Large intestine (tissue), 3 donors: ENCODE measurements at regions not wholly inside any gene's neighbourhood (a gene's known extent, or its start where the extent isn't known, plus 50 kb on each side); places are given as distances from the start of the nearest gene placed in this dataset.
"Not testable (repeated sequence)": the region's sequence is repeated elsewhere in the genome, so short reads cannot be mapped to it uniquely, and the experiment has no call there.

Source experiments
- DNase-seq, 2 donors: peaks; one replicate each; pipeline versions ENCODE4 v3.0.0 to v3.0.0-alpha.2; 2013
- H3K27ac ChIP-seq: one replicate; pipeline ENCODE4 v1.5.1; 2013; ENCODE audit warnings: low read length
- H3K27me3 ChIP-seq: 2 replicates; pipeline ENCODE4 v1.6.1; 2013; ENCODE audit warnings: low read length; ENCODE audit not compliant: control insufficient read depth, insufficient read depth
- H3K36me3 ChIP-seq: 2 replicates; pipeline ENCODE4 v1.6.1; 2013; ENCODE audit warnings: low read length; ENCODE audit not compliant: control insufficient read depth, insufficient read depth
- H3K4me1 ChIP-seq: one replicate; pipeline ENCODE4 v1.6.1; 2013; ENCODE audit warnings: low read length; ENCODE audit not compliant: control insufficient read depth, insufficient read depth
- H3K4me3 ChIP-seq: one replicate; pipeline ENCODE4 v1.5.1; 2013; ENCODE audit warnings: low read length
- H3K9me3 ChIP-seq: one replicate; pipeline ENCODE4 v1.6.1; 2013; ENCODE audit warnings: mild to moderate bottlenecking, low read depth, low read length, moderate library complexity; ENCODE audit not compliant: control insufficient read depth
- WGBS: methylation state at CpG from one replicate; pipeline ENCODE4 v1.1.5; 2013; ENCODE audit warnings: low lambda C conversion rate; ENCODE audit not compliant: insufficient coverage; 5-methylcytosine and 5-hydroxymethylcytosine counted together

- H3K4me1 ChIP-seq, result no peaks in the 10 kb centered on the region
- DNase-seq, result no peak
- no peaks in the 10 kb centered on the region for H3K36me3 ChIP-seq
- H3K27ac ChIP-seq, result no peak overlapping the region
- H3K4me3 ChIP-seq, result no peak overlapping the region
- no peaks in the 10 kb centered on the region for H3K27me3 ChIP-seq
- H3K9me3 ChIP-seq, result no peaks in the 10 kb centered on the region
- 86% methylated on average over 3 of the region's 4 CpGs for WGBS
Measured at GRCh38 chr7:96562458-96562857, 147.2 kb downstream of the SEM1 start.

GRCh38 chr7:96561892-96562291 lies 147.8 kb downstream of the SEM1 start:
- no CpG with 5 or more reads among the region's 1 CpG for WGBS
- Histone ChIP-seq H3K27me3 (no peaks in the 10 kb centered on the region), H3K36me3 (no peaks in the 10 kb centered on the region), H3K9me3 (no peaks in the 10 kb centered on the region), H3K4me1 (no peaks in the 10 kb centered on the region), H3K4me3 (no peak overlapping the region), H3K27ac (no peak overlapping the region)
- no peak for DNase-seq

GRCh38 chr7:96558530-96558929 lies 151.1 kb downstream of the SEM1 start:
- Histone ChIP-seq H3K4me1 (no peaks in the 10 kb centered on the region), H3K4me3 (no peak overlapping the region), H3K27me3 (no peaks in the 10 kb centered on the region), H3K36me3 (no peaks in the 10 kb centered on the region), H3K9me3 (no peaks in the 10 kb centered on the region), H3K27ac (no peak overlapping the region)
- DNase-seq, result no peak
- 80% methylated on average over 1 of the region's 2 CpGs for whole genome bisulfite sequencing

- DNase-seq, result no peak
- WGBS, result 100% methylated on average over 3 of the region's 9 CpGs
- Histone ChIP-seq H3K4me3 (no peak overlapping the region), H3K27ac (no peak overlapping the region), H3K9me3 (no peaks in the 10 kb centered on the region), H3K36me3 (no peaks in the 10 kb centered on the region), H3K4me1 (no peaks in the 10 kb centered on the region), H3K27me3 (no peaks in the 10 kb centered on the region)
Measured at GRCh38 chr7:96558093-96558492, 151.6 kb downstream of the SEM1 start.

- not testable (repeated sequence) for DNase-seq, H3K27ac ChIP-seq, H3K4me3 ChIP-seq, H3K36me3 ChIP-seq, H3K9me3 ChIP-seq, H3K4me1 ChIP-seq, H3K27me3 ChIP-seq
- WGBS, result no CpG with 5 or more reads among the region's 13 CpGs
Measured at GRCh38 chr7:96557598-96557997, 152.0 kb downstream of the SEM1 start.

GRCh38 chr7:96548664-96549063 lies 161.0 kb downstream of the SEM1 start:
- no peak overlapping the region for H3K4me3 ChIP-seq
- H3K27me3 ChIP-seq, result no peaks in the 10 kb centered on the region
- WGBS, result 86% methylated on average over 1 of the region's 5 CpGs
- H3K36me3 ChIP-seq, result no peaks in the 10 kb centered on the region
- no peak overlapping the region for H3K27ac ChIP-seq
- H3K4me1 ChIP-seq, result no peaks in the 10 kb centered on the region
- no peak for DNase-seq
- no peaks in the 10 kb centered on the region for H3K9me3 ChIP-seq

GRCh38 chr7:96547371-96547811 lies 162.3 kb downstream of the SEM1 start:
- 60% methylated on average over 1 of the region's 3 CpGs for WGBS
- Histone ChIP-seq H3K36me3 (no peaks in the 10 kb centered on the region), H3K27ac (no peak overlapping the region), H3K27me3 (no peaks in the 10 kb centered on the region), H3K4me3 (no peak overlapping the region), H3K4me1 (no peaks in the 10 kb centered on the region), H3K9me3 (no peaks in the 10 kb centered on the region)
- DNase-seq, result no peak

GRCh38 chr7:96546426-96546825 lies 163.2 kb downstream of the SEM1 start:
- no peak for DNase-seq
- no CpG with 5 or more reads among the region's 2 CpGs for WGBS

GRCh38 chr7:96539471-96539870 lies 170.2 kb downstream of the SEM1 start:
- H3K36me3 ChIP-seq, result no peaks in the 10 kb centered on the region
- 91% methylated on average over 1 of the region's 1 CpG for WGBS

More at GRCh38 chr7:96546426-96546825, 163.2 kb downstream of the SEM1 start:
- Histone ChIP-seq H3K4me3 (no peak overlapping the region), H3K9me3 (no peaks in the 10 kb centered on the region), H3K36me3 (no peaks in the 10 kb centered on the region), H3K27ac (no peak overlapping the region), H3K4me1 (no peaks in the 10 kb centered on the region), H3K27me3 (no peaks in the 10 kb centered on the region)

GRCh38 chr7:96538632-96539031 lies 171.0 kb downstream of the SEM1 start:
- Histone ChIP-seq H3K27me3 (no peaks in the 10 kb centered on the region), H3K4me3 (no peak overlapping the region), H3K9me3 (no peaks in the 10 kb centered on the region), H3K27ac (no peak overlapping the region), H3K36me3 (no peaks in the 10 kb centered on the region), H3K4me1 (no peaks in the 10 kb centered on the region)
- WGBS, result no CpG with 5 or more reads among the region's 2 CpGs
- no peak for DNase-seq

More at GRCh38 chr7:96539471-96539870, 170.2 kb downstream of the SEM1 start:
- Histone ChIP-seq H3K4me1 (no peaks in the 10 kb centered on the region), H3K4me3 (no peak overlapping the region), H3K9me3 (no peaks in the 10 kb centered on the region), H3K27me3 (no peaks in the 10 kb centered on the region), H3K27ac (no peak overlapping the region)
- DNase-seq, result no peak

- Histone ChIP-seq H3K36me3 (no peaks in the 10 kb centered on the region), H3K27me3 (no peaks in the 10 kb centered on the region), H3K4me3 (no peak overlapping the region), H3K9me3 (no peaks in the 10 kb centered on the region), H3K27ac (no peak overlapping the region), H3K4me1 (no peaks in the 10 kb centered on the region)
- DNase-seq, result no peak
- 80% methylated on average over 2 of the region's 3 CpGs for WGBS
Measured at GRCh38 chr7:96534221-96534620, 175.4 kb downstream of the SEM1 start.
